ENCODE measurements at regions not wholly inside any gene's neighbourhood (a gene's known extent, or its start where the extent isn't known, plus 50 kb on each side); places are given as distances from the start of the nearest gene placed in this dataset.
A peak's percentile ranks its signal among the peaks of the same experiment; 100 is the strongest.

GRCh38 chr1:234981758-234982157, 146.9 kb downstream of the TOMM20 start:
- Histone ChIP-seq H3K27me3 (ENCODE audit: control insufficient read depth in 1 of 2, insufficient read depth in 2 of 2, low read length in 2 of 2) (no peaks in the 10 kb centered on the region), H3K4me1 (ENCODE audit: insufficient read depth, low read length) (peaks cover 99% of the 10 kb centered on the region), H4K20me1 (ENCODE audit: insufficient read depth, low read length) (no peaks in the 10 kb centered on the region), H3K9ac (ENCODE audit: insufficient read depth, low read depth, low read length) (peak overlapping the region; percentile 65), H3K9me3 (ENCODE audit: low read length) (no peaks in the 10 kb centered on the region), H2AFZ (ENCODE audit: low read length) (no peak overlapping the region), H3K27ac (ENCODE audit: extremely low read length, insufficient read depth, low read length) (peak overlapping the region; percentile 100), H3K4me2 (ENCODE audit: low read depth, low read length) (no peak overlapping the region), H3K36me3 (replicated peaks in 1 of 2; ENCODE audit: control insufficient read depth in 1 of 2, insufficient read depth in 2 of 2, low read length in 2 of 2) (no peaks in the 10 kb centered on the region), H3K4me3 (replicated peaks in 1 of 3; ENCODE audit: insufficient read depth in 1 of 3, low read depth in 2 of 3, low read length in 3 of 3) (no peak overlapping the region), H3K79me2 (ENCODE audit: insufficient read depth, low read length) (peaks cover 5% of the 10 kb centered on the region)
- FAIRE-seq = no peak
- TF ChIP-seq PHF21A (CRISPR knock-in tag; IDR thresholded peaks at IDR 0.05) (0 out of 2 replicates have a peak, but pooled peaks have one; percentile 1), FOXO4 (CRISPR knock-in tag; conservative IDR thresholded peaks at IDR 0.05) (0 out of 2 replicates have a peak, but pooled peaks have one; percentile 44), ZNF17 (CRISPR knock-in tag; IDR thresholded peaks at IDR 0.05) (no peak)
- POLR2A ChIA-PET = interaction anchor here (1.3 to 12.9 kb wide), 11 partner anchors 21 to 369 kb away, joined by 3 to 657 read pairs (median 15); no protein-coding TSS in a partner anchor
- no peak for ATAC-seq
- BruUV-seq (replicated peaks) = no TSS peak
- WGBS (ENCODE audit: low lambda C conversion rate) = 94% methylated on average over 2 of the region's 2 CpGs
- no peak for DNase-seq (ENCODE audit: low spot score)
- CTCF ChIA-PET (ENCODE audit: low intra/inter-chr PET ratio, low total read pairs) = no interaction called here
- intact Hi-C loops (cut with micrococcal nuclease; ENCODE audit: unreplicated experiment) = no loop called here
- in situ Hi-C loops (cut with HindIII; ENCODE audit: extremely low pct_ligation_motif_present, low pct_unique_long_range_greater_than_20kb) = no loop called here

- Histone ChIP-seq H3K27ac (ENCODE audit: extremely low read length, insufficient read depth, low read length) (peak overlapping the region; percentile 100), H3K4me3 (replicated peaks in 1 of 3; ENCODE audit: insufficient read depth in 1 of 3, low read depth in 2 of 3, low read length in 3 of 3) (peak overlapping the region in 1 of 3 experiments; percentile 11; a peak in 1 of 6 replicates), H3K36me3 (replicated peaks in 1 of 2; ENCODE audit: control insufficient read depth in 1 of 2, insufficient read depth in 2 of 2, low read length in 2 of 2) (no peaks in the 10 kb centered on the region), H3K9me3 (ENCODE audit: low read length) (no peaks in the 10 kb centered on the region), H2AFZ (ENCODE audit: low read length) (no peak overlapping the region), H3K4me1 (ENCODE audit: insufficient read depth, low read length) (peaks cover 99% of the 10 kb centered on the region), H3K27me3 (ENCODE audit: control insufficient read depth in 1 of 2, insufficient read depth in 2 of 2, low read length in 2 of 2) (no peaks in the 10 kb centered on the region; a peak in 1 of 5 replicates), H3K79me2 (ENCODE audit: insufficient read depth, low read length) (peaks cover 9% of the 10 kb centered on the region), H3K9ac (ENCODE audit: insufficient read depth, low read depth, low read length) (peak overlapping the region; percentile 65), H4K20me1 (ENCODE audit: insufficient read depth, low read length) (no peaks in the 10 kb centered on the region), H3K4me2 (ENCODE audit: low read depth, low read length) (peak overlapping the region; percentile 49)
- 19% methylated on average over 17 of the region's 18 CpGs for WGBS (ENCODE audit: low lambda C conversion rate)
- BruUV-seq (replicated peaks) = no TSS peak
- intact Hi-C loops (cut with micrococcal nuclease; ENCODE audit: unreplicated experiment) (loop anchor here (1.0 kb wide), 1 partner anchor 103 kb away; no protein-coding TSS in a partner anchor), in situ Hi-C loops (cut with HindIII; ENCODE audit: extremely low pct_ligation_motif_present, low pct_unique_long_range_greater_than_20kb) (no loop called here)
- ChIA-PET CTCF (ENCODE audit: low intra/inter-chr PET ratio, low total read pairs) (no interaction called here), POLR2A (interaction anchor here (0.5 to 12.9 kb wide), 24 partner anchors 9 to 377 kb away, joined by 3 to 657 read pairs (median 6); no protein-coding TSS in a partner anchor)
- FAIRE-seq (no peak), DNase-seq (ENCODE audit: low spot score) (peak; percentile 83), ATAC-seq (peak; percentile 64)
- TF ChIP-seq HINFP (CRISPR knock-in tag; IDR thresholded peaks at IDR 0.05; ENCODE audit: low read depth) = no peak
- 0 out of 2 replicates have a peak, but pooled peaks have one; percentile 38 for TF ChIP-seq ISL2 (CRISPR knock-in tag; IDR thresholded peaks at IDR 0.05)
- no peak for TF ChIP-seq NR2F2 (IDR thresholded peaks at IDR 0.05; ENCODE audit: borderline replicate concordance, low read depth)
- 0 out of 2 replicates have a peak, but pooled peaks have one; percentile 48 for TF ChIP-seq KLF6 (CRISPR knock-in tag; IDR thresholded peaks at IDR 0.05)
- peak; percentile 60 for TF ChIP-seq UBTF (CRISPR knock-in tag; IDR thresholded peaks at IDR 0.05)
Measured at GRCh38 chr1:234980645-234981396, 147.8 kb downstream of the TOMM20 start.
